Right hindlimb (tissue), 1 donor: ENCODE measurements at regions not wholly inside any gene's neighbourhood (a gene's known extent, or its start where the extent isn't known, plus 50 kb on each side); places are given as distances from the start of the nearest gene placed in this dataset.
"Not testable (repeated sequence)": the region's sequence is repeated elsewhere in the genome, so short reads cannot be mapped to it uniquely, and the experiment has no call there.

Experiments used
- DNase-seq: peaks from one replicate; pipeline ENCODE4 v3.0.0-alpha.2; 2018

GRCh38 chr2:131828633-131829455 is 301.2 kb downstream of the CCDC74A start:
- DNase-seq = not testable (repeated sequence)

- not testable (repeated sequence) for DNase-seq
These were observed 302.0 kb downstream of the CCDC74A start for GRCh38 chr2:131829456-131830241.

GRCh38 chr2:131830242-131830945 is 302.7 kb downstream of the CCDC74A start:
- not testable (repeated sequence) for DNase-seq

- not testable (repeated sequence) for DNase-seq
These were observed 303.2 kb downstream of the CCDC74A start for GRCh38 chr2:131830946-131831310.

- DNase-seq = not testable (repeated sequence)
These were observed 303.9 kb downstream of the CCDC74A start for GRCh38 chr2:131831450-131832208.

- not testable (repeated sequence) for DNase-seq
These were observed 304.6 kb downstream of the CCDC74A start for GRCh38 chr2:131832209-131832780.

- DNase-seq = not testable (repeated sequence)
These were observed 305.2 kb downstream of the CCDC74A start for GRCh38 chr2:131832917-131833316.

- DNase-seq = not testable (repeated sequence)
These were observed 305.9 kb downstream of the CCDC74A start for GRCh38 chr2:131833367-131834202.

- DNase-seq = not testable (repeated sequence)
These were observed 306.7 kb downstream of the CCDC74A start for GRCh38 chr2:131834203-131835020.

- DNase-seq = not testable (repeated sequence)
These were observed 307.3 kb downstream of the CCDC74A start for GRCh38 chr2:131835022-131835421.

GRCh38 chr2:131835621-131836091 is 308.0 kb downstream of the CCDC74A start:
- no peak for DNase-seq

GRCh38 chr2:131836116-131836515 is 308.4 kb downstream of the CCDC74A start:
- not testable (repeated sequence) for DNase-seq

GRCh38 chr2:131844044-131844443 is 316.4 kb downstream of the CCDC74A start:
- DNase-seq = not testable (repeated sequence)

GRCh38 chr2:131856202-131856601 is 305.6 kb downstream of the ANKRD30BL start:
- not testable (repeated sequence) for DNase-seq

- DNase-seq = not testable (repeated sequence)
These were observed 303.6 kb downstream of the ANKRD30BL start for GRCh38 chr2:131858197-131858596.
